Skeletal muscle tissue (tissue), 3 donors: ENCODE measurements at regions not wholly inside any gene's neighbourhood (a gene's known extent, or its start where the extent isn't known, plus 50 kb on each side); places are given as distances from the start of the nearest gene placed in this dataset.

Experiments used
- H3K27ac ChIP-seq: one replicate; pipeline ENCODE4 v1.7.0; 2013; ENCODE audit warnings: mild to moderate bottlenecking, low read depth, low read length, inconsistent platforms
- H3K27me3 ChIP-seq, 3 donors: one replicate each; pipeline ENCODE4 v1.7.0; 2013; ENCODE audit warnings: low read length in 3 of 3; ENCODE audit not compliant: control insufficient read depth in 3 of 3, insufficient read depth in 3 of 3
- H3K36me3 ChIP-seq, 3 donors: one replicate each; pipeline ENCODE4 v1.7.0; 2013; ENCODE audit warnings: low read length in 3 of 3; ENCODE audit not compliant: control insufficient read depth in 3 of 3, insufficient read depth in 3 of 3
- H3K4me1 ChIP-seq, 3 donors: one replicate each; pipeline ENCODE4 v1.7.0; 2013; ENCODE audit warnings: low read length in 3 of 3, mild to moderate bottlenecking in 3 of 3; ENCODE audit not compliant: control insufficient read depth in 3 of 3, insufficient read depth in 3 of 3
- H3K4me3 ChIP-seq, 3 donors: one replicate each; pipeline ENCODE4 v1.7.0; 2013; ENCODE audit warnings: low read length in 3 of 3
- H3K9ac ChIP-seq, 3 donors: one replicate each; pipeline ENCODE4 v1.7.0; 2013; ENCODE audit warnings: low read length in 3 of 3, mild to moderate bottlenecking in 3 of 3, moderate library complexity in 2 of 3, low read depth in 1 of 3
- H3K9me3 ChIP-seq, 3 donors: one replicate each; pipeline ENCODE4 v1.7.0; 2013; ENCODE audit warnings: low read length in 3 of 3; ENCODE audit not compliant: control insufficient read depth in 3 of 3
- donor health status: Osteomylitis.

DNA sequence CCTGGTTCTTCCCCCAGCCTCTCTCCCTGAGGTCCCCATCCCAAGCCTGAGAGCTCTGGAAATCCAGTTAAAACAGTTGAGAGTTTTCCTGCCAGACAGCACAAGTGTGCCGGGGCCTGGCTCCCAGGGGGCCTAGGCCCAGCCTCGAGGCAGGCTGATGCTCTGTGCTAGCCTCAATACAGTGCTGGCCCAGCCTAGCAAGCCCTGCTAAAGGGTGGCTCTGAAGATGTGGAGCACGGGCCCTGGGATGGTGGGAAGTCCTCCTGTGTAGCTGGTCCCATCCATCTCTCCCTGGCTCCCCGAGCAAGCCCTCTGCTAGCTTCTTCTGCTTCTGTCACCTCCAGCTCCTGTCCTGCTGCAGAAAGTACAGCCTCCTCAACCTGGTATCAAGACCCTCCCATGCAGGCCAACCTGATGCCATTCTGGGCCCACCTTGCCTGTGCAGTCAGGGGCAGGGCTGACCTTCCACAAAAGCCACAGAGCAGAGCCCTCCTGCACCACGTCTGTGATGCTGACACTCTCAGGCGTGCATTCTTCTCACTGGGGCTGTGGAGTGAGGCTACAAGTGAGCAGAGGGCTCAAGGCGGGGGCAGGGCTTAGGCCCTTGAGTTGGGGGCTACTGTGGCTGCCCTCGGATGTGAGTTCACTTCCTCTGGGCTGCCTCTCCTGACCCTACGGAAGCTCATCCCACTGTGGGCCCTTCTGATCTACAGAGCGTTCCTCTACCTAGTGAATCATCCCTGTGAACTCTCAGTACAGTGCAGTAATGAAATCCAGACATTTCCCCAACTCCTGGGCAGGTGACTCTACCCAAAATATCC is 60.1 kb upstream of the LAPTM4A start:
- H3K27ac ChIP-seq: no peak overlapping the region
- no peak overlapping the region for H3K4me3 ChIP-seq
- H3K4me1 ChIP-seq: peaks cover 0 to 4% (median 0%) of the 10 kb centered on the region in 3 donors
- no peaks in the 10 kb centered on the region for H3K36me3 ChIP-seq
- no peak overlapping the region for H3K9ac ChIP-seq
- no peaks in the 10 kb centered on the region for H3K9me3 ChIP-seq
- peaks cover 0 to 5% (median 0%) of the 10 kb centered on the region in 3 donors for H3K27me3 ChIP-seq

- Histone ChIP-seq H3K9me3 (no peaks in the 10 kb centered on the region), H3K27me3 (peaks cover 0 to 7% (median 2%) of the 10 kb centered on the region in 3 donors), H3K9ac (no peak overlapping the region), H3K4me1 (peaks cover 0 to 4% (median 0%) of the 10 kb centered on the region in 3 donors), H3K36me3 (no peaks in the 10 kb centered on the region), H3K4me3 (no peak overlapping the region), H3K27ac (no peak overlapping the region)
Observed at GRCh38 chr2:20110876-20111275, 59.4 kb upstream of the LAPTM4A start.

- Histone ChIP-seq H3K36me3 (no peaks in the 10 kb centered on the region), H3K27me3 (peaks cover 4 to 12% (median 5%) of the 10 kb centered on the region in 3 donors), H3K9ac (no peak overlapping the region), H3K27ac (no peak overlapping the region), H3K4me1 (peaks cover 0 to 4% (median 0%) of the 10 kb centered on the region in 3 donors), H3K4me3 (no peak overlapping the region), H3K9me3 (no peaks in the 10 kb centered on the region)
Observed at GRCh38 chr2:20110383-20110782, 59.0 kb upstream of the LAPTM4A start.

DNA sequence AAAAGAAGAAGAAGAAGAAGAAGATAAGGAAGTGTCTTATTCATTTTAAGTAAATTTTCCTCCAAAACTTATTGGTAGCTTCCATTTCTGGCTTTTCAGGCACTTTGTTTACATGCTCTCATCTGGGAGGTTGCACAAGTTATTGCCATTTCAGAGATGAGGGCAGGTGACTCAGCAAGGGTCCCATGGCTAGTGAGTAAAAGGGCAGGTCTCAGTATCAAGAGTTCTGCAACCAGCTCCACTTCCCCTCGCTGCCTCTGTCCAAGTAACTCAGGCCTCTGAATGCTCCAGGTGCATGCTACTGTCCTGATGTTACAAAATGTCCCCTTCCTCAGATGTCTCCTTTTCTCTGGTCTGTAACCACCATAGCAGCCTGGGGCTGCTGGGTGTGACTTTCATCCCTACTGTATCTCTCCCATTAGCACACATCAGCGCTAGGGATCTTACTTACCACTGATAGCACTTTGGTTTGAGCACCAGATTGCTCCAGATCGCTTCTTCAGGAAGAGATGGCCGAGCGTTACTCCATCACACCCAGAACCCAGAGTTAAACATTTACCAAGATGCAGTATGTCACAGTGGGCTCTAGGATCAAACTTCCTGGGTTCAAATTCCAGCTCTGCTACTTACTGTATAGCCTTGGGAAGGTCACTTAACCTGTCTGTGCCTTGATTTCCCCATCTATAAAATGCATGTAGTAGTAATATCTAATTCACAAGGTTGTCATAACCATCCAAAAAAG is 57.4 kb upstream of the LAPTM4A start:
- Histone ChIP-seq H3K9ac (no peak overlapping the region), H3K4me1 (no peaks in the 10 kb centered on the region), H3K27ac (no peak overlapping the region), H3K4me3 (no peak overlapping the region), H3K36me3 (no peaks in the 10 kb centered on the region), H3K27me3 (peaks cover 8 to 16% (median 13%) of the 10 kb centered on the region in 3 donors), H3K9me3 (no peaks in the 10 kb centered on the region)

GRCh38 chr2:20107776-20108175 is 56.3 kb upstream of the LAPTM4A start:
- H3K4me3 ChIP-seq: no peak overlapping the region
- H3K27ac ChIP-seq: no peak overlapping the region
- H3K9ac ChIP-seq: no peak overlapping the region
- peaks cover 0 to 3% (median 0%) of the 10 kb centered on the region in 3 donors for H3K9me3 ChIP-seq
- no peaks in the 10 kb centered on the region for H3K4me1 ChIP-seq
- H3K27me3 ChIP-seq: peaks cover 8 to 16% (median 13%) of the 10 kb centered on the region in 3 donors
- H3K36me3 ChIP-seq: no peaks in the 10 kb centered on the region

DNA sequence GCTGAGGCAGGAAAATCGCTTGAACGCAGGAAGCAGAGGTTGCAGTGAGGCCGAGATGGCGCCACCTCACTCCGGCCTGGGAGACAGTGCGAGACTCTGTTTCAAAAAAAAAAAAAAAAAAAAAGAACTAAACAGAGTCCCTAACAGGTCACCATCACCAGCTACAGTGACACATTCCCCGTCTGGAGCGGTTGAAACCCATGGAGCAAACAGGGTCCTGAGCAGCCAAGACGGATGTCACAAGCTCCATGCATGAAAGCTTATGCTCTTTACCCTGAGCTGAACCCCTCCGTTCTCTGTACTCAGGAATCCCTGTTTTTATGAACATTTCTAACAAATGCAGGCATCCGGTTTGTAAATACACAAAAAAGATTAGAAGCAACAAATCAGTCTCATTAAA is 55.9 kb upstream of the LAPTM4A start:
- H3K9me3 ChIP-seq: peaks cover 0 to 3% (median 0%) of the 10 kb centered on the region in 3 donors
- H3K4me3 ChIP-seq: no peak overlapping the region
- H3K27ac ChIP-seq: no peak overlapping the region
- no peak overlapping the region for H3K9ac ChIP-seq
- peaks cover 8 to 16% (median 13%) of the 10 kb centered on the region in 3 donors for H3K27me3 ChIP-seq
- H3K4me1 ChIP-seq: no peaks in the 10 kb centered on the region
- no peaks in the 10 kb centered on the region for H3K36me3 ChIP-seq

DNA sequence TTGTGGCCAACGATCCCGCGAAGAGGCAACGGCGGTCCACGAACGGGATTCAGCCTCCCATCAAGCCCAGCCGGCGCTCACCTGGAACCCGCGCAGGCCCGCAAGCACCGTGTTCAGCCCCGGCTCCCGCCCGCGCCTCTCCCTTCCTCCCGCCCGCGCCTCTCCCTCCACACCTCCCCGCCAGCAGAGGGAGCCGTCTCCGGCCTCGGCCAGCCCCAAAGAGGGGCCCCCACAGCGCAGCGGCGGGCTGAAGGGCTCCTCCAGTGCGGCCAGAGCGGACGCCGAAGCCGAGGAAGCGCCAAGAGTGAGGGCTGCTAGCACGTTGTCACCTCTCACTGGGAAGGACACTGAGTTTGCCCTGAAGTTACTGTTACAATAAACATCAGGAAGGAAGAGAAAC is 55.3 kb upstream of the LAPTM4A start:
- peaks cover 0 to 8% (median 0%) of the 10 kb centered on the region in 3 donors for H3K9me3 ChIP-seq
- no peak overlapping the region for H3K9ac ChIP-seq
- no peaks in the 10 kb centered on the region for H3K36me3 ChIP-seq
- H3K4me3 ChIP-seq: no peak overlapping the region
- no peak overlapping the region for H3K27ac ChIP-seq
- peaks cover 8 to 16% (median 13%) of the 10 kb centered on the region in 3 donors for H3K27me3 ChIP-seq
- no peaks in the 10 kb centered on the region for H3K4me1 ChIP-seq

GRCh38 chr2:20104900-20105545 is 53.6 kb upstream of the LAPTM4A start:
- Histone ChIP-seq H3K36me3 (no peaks in the 10 kb centered on the region), H3K27me3 (peaks cover 8 to 16% (median 13%) of the 10 kb centered on the region in 3 donors), H3K27ac (no peak overlapping the region), H3K9ac (no peak overlapping the region), H3K9me3 (peaks cover 0 to 12% (median 0%) of the 10 kb centered on the region in 3 donors), H3K4me3 (no peak overlapping the region), H3K4me1 (no peaks in the 10 kb centered on the region)

- Histone ChIP-seq H3K36me3 (no peaks in the 10 kb centered on the region), H3K27ac (no peak overlapping the region), H3K9me3 (peaks cover 0 to 12% (median 0%) of the 10 kb centered on the region in 3 donors), H3K4me1 (no peaks in the 10 kb centered on the region), H3K4me3 (no peak overlapping the region), H3K27me3 (peaks cover 8 to 16% (median 13%) of the 10 kb centered on the region in 3 donors), H3K9ac (no peak overlapping the region)
Observed at GRCh38 chr2:20103530-20103929, 52.1 kb upstream of the LAPTM4A start.
